Smooth muscle cell (in vitro differentiated cells): ENCODE measurements at regions not wholly inside any gene's neighbourhood (a gene's known extent, or its start where the extent isn't known, plus 50 kb on each side); places are given as distances from the start of the nearest gene placed in this dataset.

Experiments
- DNase-seq: peaks from one replicate; lab custom pipeline; 2025; ENCODE audit not compliant: unreplicated experiment; lab: John Stamatoyannopoulos, UW
- H2AFZ ChIP-seq: fragments of 200-600 bp; sonication (generic); 2 replicates; pipeline ENCODE4 v1.6.0; 2016; ENCODE audit warnings: antibody characterized with exemption, low read depth, mild to moderate bottlenecking
- H3F3A ChIP-seq: fragments of 200-600 bp; sonication (generic); 2 replicates; pipeline ENCODE4 v1.6.0; 2017; ENCODE audit warnings: antibody characterized with exemption, low read depth
- H3K27ac ChIP-seq: fragments of 200-600 bp; sonication (generic); 2 replicates; pipeline ENCODE4 v1.5.1; 2016; ENCODE audit warnings: low read depth, mild to moderate bottlenecking
- H3K27me3 ChIP-seq: fragments of 200-600 bp; sonication (generic); 2 replicates; pipeline ENCODE4 v1.6.1; 2016; ENCODE audit warnings: low read depth, mild to moderate bottlenecking
- H3K36me3 ChIP-seq: fragments of 200-600 bp; sonication (generic); 2 replicates; pipeline ENCODE4 v1.5.1; 2016; ENCODE audit warnings: low read depth
- H3K4me1 ChIP-seq: fragments of 200-600 bp; sonication (generic); 2 replicates; pipeline ENCODE4 v1.5.1; 2016; ENCODE audit warnings: low read depth
- H3K4me2 ChIP-seq: fragments of 200-600 bp; sonication (generic); 2 replicates; pipeline ENCODE4 v1.6.0; 2016; ENCODE audit warnings: mild to moderate bottlenecking
- H3K4me3 ChIP-seq: fragments of 200-600 bp; sonication (generic); 2 replicates; pipeline ENCODE4 v1.5.1; 2016; ENCODE audit warnings: mild to moderate bottlenecking
- H3K79me2 ChIP-seq: fragments of 200-600 bp; sonication (generic); 2 replicates; pipeline ENCODE4 v1.6.0; 2016; ENCODE audit warnings: low read depth, mild to moderate bottlenecking
- H3K9ac ChIP-seq: fragments of 200-600 bp; sonication (generic); 2 replicates; pipeline ENCODE4 v1.6.0; 2016; ENCODE audit warnings: low read depth
- H3K9me3 ChIP-seq: fragments of 200-600 bp; sonication (generic); replicated peaks from 2 replicates; pipeline ENCODE4 v1.5.1; 2016; ENCODE audit warnings: low read depth
- H4K20me1 ChIP-seq: fragments of 200-600 bp; sonication (generic); 2 replicates; pipeline ENCODE4 v1.6.0; 2016; ENCODE audit warnings: low read depth
- WGBS: methylation state at CpG from one replicate; pipeline ENCODE4 v1.1.7; 2016; ENCODE audit warnings: low lambda C conversion rate; 5-methylcytosine and 5-hydroxymethylcytosine counted together
- TF ChIP-seq, protein P1 (sequence below): fragments of 200-600 bp; sonication (generic); IDR thresholded peaks from 2 replicates; pipeline ENCODE4 v1.5.1; 2017; ENCODE audit warnings: borderline replicate concordance, mild to moderate bottlenecking, antibody characterized with exemption; ENCODE audit not compliant: insufficient read depth, poor library complexity, severe bottlenecking

DNA sequence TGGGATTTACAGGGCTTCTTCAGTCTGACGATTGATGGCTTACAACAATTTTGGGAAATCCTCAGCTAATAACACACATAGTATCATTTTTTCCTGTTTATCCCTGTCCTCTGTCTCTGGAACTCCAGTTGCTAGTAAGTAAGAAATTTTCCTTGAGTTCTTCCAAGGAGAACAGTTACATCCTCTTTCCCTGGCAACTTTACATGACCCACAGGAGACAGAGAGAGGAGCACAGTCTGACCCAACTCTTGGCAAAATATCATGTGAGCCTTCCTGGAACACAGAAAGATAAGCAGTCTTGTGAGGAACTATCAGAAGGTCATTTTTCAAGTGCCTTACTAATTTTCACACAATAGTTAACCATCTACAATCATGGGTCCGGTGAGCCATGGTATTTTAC lies 578.7 kb upstream of the PABPC4L start:
- Histone ChIP-seq H3K27me3 (no peaks in the 10 kb centered on the region), H3K79me2 (no peaks in the 10 kb centered on the region), H3K4me2 (no peak overlapping the region), H2AFZ (peak overlapping the region; percentile 67), H4K20me1 (no peaks in the 10 kb centered on the region), H3K4me3 (no peak overlapping the region), H3F3A (no peaks in the 10 kb centered on the region), H3K9me3 (no peaks in the 10 kb centered on the region), H3K27ac (no peak overlapping the region), H3K4me1 (no peaks in the 10 kb centered on the region), H3K9ac (no peak overlapping the region), H3K36me3 (no peaks in the 10 kb centered on the region)
- WGBS = 77% methylated on average over 2 of the region's 2 CpGs
- TF ChIP-seq, protein P1, sequence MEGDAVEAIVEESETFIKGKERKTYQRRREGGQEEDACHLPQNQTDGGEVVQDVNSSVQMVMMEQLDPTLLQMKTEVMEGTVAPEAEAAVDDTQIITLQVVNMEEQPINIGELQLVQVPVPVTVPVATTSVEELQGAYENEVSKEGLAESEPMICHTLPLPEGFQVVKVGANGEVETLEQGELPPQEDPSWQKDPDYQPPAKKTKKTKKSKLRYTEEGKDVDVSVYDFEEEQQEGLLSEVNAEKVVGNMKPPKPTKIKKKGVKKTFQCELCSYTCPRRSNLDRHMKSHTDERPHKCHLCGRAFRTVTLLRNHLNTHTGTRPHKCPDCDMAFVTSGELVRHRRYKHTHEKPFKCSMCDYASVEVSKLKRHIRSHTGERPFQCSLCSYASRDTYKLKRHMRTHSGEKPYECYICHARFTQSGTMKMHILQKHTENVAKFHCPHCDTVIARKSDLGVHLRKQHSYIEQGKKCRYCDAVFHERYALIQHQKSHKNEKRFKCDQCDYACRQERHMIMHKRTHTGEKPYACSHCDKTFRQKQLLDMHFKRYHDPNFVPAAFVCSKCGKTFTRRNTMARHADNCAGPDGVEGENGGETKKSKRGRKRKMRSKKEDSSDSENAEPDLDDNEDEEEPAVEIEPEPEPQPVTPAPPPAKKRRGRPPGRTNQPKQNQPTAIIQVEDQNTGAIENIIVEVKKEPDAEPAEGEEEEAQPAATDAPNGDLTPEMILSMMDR = no peak
- DNase-seq = no peak

DNA sequence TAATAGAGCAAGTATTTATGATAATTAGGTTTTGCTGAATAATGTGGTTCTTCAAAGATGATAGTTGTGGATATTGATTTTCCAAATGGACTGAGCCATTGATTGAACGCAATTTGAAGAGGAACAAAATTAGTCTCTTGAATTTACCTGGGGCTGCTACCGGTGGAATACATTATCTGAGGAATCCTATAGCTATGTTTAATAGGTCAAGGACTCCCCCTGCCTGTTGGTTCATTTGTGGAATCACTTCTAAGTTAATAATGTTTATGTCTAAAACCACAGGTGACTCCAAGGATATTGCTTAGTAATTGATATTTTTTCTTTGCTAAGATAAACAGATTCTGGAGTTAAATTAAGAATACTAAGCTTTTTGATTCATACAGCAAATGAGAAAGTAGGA lies 576.0 kb upstream of the PABPC4L start:
- no peak for DNase-seq
- no peaks in the 10 kb centered on the region for H3K79me2 ChIP-seq
- 32% methylated on average over 2 of the region's 2 CpGs for WGBS

DNA sequence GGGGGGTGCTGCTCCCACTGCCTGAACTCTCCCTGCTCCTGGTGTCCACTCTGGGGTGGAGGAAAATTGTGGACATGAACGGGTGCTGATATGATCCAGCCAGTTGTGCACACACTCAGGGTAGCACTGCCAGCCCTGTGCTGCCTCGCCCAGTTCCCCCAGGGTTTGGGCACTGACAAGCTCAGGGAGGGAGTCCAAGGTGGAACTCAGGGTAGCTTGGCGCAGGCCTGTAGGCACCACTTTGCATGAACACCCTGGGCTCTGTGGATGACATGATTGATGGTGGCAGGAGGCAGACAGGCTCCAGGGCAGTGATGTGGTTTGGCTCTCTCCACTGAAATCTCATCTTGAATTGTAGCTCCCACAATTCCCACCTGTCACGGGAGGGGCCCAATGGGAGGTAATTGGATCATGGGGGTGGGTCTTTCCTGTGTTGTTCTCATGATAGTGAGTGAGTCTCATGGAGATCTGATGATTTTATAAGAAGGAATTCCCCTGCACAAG lies 572.0 kb upstream of the PABPC4L start:
- H3K79me2 ChIP-seq = no peaks in the 10 kb centered on the region
- H3K9me3 ChIP-seq = no peaks in the 10 kb centered on the region
- H2AFZ ChIP-seq = no peak overlapping the region
- no peaks in the 10 kb centered on the region for H3K36me3 ChIP-seq
- 96% methylated on average over 4 of the region's 4 CpGs for WGBS
- no peak overlapping the region for H3K27ac ChIP-seq
- H3K9ac ChIP-seq = no peak overlapping the region
- H4K20me1 ChIP-seq = no peaks in the 10 kb centered on the region
- no peaks in the 10 kb centered on the region for H3K27me3 ChIP-seq
- no peak overlapping the region for H3K4me3 ChIP-seq
- no peak overlapping the region for H3K4me2 ChIP-seq
- H3F3A ChIP-seq = no peaks in the 10 kb centered on the region
- DNase-seq = no peak
- TF ChIP-seq, protein P1 = no peak
- no peaks in the 10 kb centered on the region for H3K4me1 ChIP-seq

More for the DNA sequence above, 576.0 kb upstream of the PABPC4L start:
- H3K27ac ChIP-seq = no peak overlapping the region
- H3K4me3 ChIP-seq = no peak overlapping the region
- H3K4me2 ChIP-seq = no peak overlapping the region
- H3K9me3 ChIP-seq = no peaks in the 10 kb centered on the region
- H3K4me1 ChIP-seq = no peaks in the 10 kb centered on the region
- no peaks in the 10 kb centered on the region for H3K36me3 ChIP-seq
- TF ChIP-seq, protein P1 = peak; percentile 40
- H4K20me1 ChIP-seq = no peaks in the 10 kb centered on the region
- H3F3A ChIP-seq = no peaks in the 10 kb centered on the region
- H3K27me3 ChIP-seq = no peaks in the 10 kb centered on the region
- no peak overlapping the region for H3K9ac ChIP-seq
- H2AFZ ChIP-seq = no peak overlapping the region

DNA sequence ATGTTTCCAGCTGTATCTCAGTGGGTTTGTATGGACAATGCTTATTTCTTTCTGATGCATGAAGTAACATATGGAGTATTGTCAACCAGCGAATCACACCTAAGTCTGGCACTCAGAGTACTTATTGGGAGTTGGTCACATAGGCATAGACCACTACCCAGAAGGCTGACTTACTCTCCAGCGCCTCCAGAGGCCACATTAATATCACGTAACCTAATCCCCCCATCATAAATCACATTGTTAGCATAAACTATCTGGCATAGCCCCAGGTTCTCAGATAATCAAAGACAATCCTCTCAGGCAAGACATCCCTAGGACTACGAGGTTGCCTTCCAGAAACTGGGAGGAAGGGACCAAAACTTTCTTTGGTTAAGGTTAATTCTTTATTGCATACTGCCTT lies 560.5 kb upstream of the PABPC4L start:
- H3K4me2 ChIP-seq = no peak overlapping the region
- no peaks in the 10 kb centered on the region for H3K4me1 ChIP-seq

More for the DNA sequence above, 560.5 kb upstream of the PABPC4L start:
- Histone ChIP-seq H3K9ac (no peak overlapping the region), H3K27me3 (no peaks in the 10 kb centered on the region), H3K9me3 (no peaks in the 10 kb centered on the region), H2AFZ (no peak overlapping the region), H3K27ac (no peak overlapping the region), H3K79me2 (no peaks in the 10 kb centered on the region), H3K4me3 (no peak overlapping the region), H3F3A (no peaks in the 10 kb centered on the region), H3K36me3 (no peaks in the 10 kb centered on the region), H4K20me1 (no peaks in the 10 kb centered on the region)
- TF ChIP-seq, protein P1 = no peak
- no peak for DNase-seq
- WGBS = 84% methylated on average over 4 of the region's 4 CpGs
